ENCODE measurements at regions not wholly inside any gene's neighbourhood (a gene's known extent, or its start where the extent isn't known, plus 50 kb on each side); places are given as distances from the start of the nearest gene placed in this dataset.
"Not testable (repeated sequence)": the region's sequence is repeated elsewhere in the genome, so short reads cannot be mapped to it uniquely, and the experiment has no call there.

GRCh38 chr5:117318528-117318927 is 743.9 kb upstream of the SEMA6A start:
- DNase-seq (ENCODE audit: low spot score) = no peak

GRCh38 chr5:117315170-117315569 is 740.5 kb upstream of the SEMA6A start:
- DNase-seq (ENCODE audit: low spot score) = no peak

- not testable (repeated sequence) for DNase-seq (ENCODE audit: low spot score)
Measured at GRCh38 chr5:117304512-117305107, 730.0 kb upstream of the SEMA6A start.

- DNase-seq (ENCODE audit: low spot score) = no peak
Measured at GRCh38 chr5:117302949-117303348, 728.3 kb upstream of the SEMA6A start.

- no peak for DNase-seq (ENCODE audit: low spot score)
Measured at GRCh38 chr5:117302473-117302872, 727.9 kb upstream of the SEMA6A start.

- no peak for DNase-seq (ENCODE audit: low spot score)
Measured at GRCh38 chr5:117299936-117300328, 725.3 kb upstream of the SEMA6A start.

DNA sequence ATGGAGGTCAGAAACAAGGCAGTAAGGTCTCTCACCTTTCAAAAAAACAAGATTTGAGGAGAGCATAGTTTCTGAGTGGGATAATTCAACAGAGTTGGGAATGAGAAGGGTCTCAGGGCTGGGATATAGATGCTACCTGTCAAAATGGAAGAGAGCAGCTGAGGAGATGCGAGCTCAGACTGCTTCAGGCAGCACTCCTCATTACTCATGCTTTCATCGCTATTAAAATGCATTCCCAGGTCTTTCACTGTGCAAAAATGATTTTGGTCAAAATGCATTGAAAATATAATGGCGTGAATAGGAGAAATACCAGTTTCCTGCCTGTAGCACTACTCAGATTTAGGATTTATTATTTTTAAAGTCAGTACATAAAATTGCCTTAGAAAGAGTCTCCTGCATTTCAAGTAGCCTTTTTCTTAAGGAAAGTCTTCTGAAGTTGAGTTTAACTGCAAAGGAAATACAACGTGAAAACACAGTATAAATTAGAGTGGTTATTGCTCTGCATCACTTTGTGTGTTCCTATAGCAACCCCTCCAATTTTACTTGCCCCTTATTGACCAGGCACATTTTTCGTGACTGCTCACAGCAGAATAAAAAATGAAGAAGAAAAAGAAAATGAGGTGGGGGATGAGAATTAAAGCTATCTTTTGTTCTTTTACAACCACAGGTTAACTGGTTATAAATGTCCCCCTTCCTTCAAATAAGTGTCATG is 724.8 kb upstream of the SEMA6A start:
- no peak for DNase-seq (ENCODE audit: low spot score)

GRCh38 chr5:117296872-117297271 is 722.2 kb upstream of the SEMA6A start:
- DNase-seq (ENCODE audit: low spot score) = no peak

DNA sequence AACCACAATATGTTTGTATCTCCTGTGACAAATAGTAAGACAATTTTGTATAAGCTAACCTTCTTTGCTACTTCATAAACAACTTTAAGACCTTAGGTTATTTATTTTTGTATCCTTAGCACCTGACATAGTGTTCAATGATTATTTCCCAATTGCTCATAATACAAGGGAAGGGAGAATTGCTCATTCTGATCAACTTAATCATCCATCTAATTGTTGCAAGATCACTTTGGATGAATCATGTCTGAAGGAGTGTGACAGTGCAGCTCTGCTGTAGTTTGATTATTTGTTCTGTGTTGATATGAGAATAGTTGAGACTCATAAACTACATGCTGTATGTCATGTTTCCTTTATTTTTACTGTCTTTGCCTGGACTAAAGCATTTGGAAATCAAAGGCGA is 721.3 kb upstream of the SEMA6A start:
- no peak for DNase-seq (ENCODE audit: low spot score)

DNA sequence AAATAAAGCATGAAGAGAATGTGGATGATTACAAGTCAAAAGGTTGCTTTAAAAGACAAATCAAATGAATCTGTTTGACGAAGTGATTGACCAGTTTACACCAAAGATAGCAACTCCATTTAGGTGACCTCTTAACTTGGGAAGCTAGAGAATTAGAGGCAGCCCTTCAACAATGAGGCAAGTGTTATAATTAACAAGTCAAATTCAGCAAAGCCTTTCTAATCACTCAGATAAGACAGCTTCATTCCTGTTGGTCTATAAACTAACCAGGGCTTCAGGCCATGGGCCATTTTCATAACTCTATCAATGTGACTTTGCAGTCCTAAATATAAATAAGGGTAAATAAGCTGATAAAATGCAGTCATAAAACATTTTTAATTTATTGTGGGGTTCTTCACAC is 712.2 kb upstream of the SEMA6A start:
- no peak for DNase-seq (ENCODE audit: low spot score)

- DNase-seq (ENCODE audit: low spot score) = no peak
Measured at GRCh38 chr5:117271656-117272055, 697.0 kb upstream of the SEMA6A start.

DNA sequence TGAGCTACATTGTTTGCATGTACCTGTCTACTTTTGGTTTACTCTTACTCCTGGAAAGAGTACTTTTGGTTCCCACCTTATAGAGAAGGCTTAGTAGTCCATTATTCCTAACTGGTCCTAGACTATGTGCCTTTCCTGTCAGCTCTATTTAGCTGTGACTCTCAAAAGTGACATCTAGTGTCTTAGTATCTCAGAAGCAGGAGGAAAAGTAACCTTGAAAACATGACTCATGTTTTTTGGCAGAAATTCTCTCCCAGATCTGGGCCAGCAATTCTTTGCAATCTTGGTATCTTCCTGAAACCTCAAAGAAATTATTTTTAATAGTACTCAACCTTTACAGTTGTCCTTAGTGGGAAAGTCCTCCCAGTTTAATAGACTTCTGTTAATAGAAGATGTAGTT is 691.7 kb upstream of the SEMA6A start:
- DNase-seq (ENCODE audit: low spot score) = no peak

GRCh38 chr5:117263231-117263630 is 688.6 kb upstream of the SEMA6A start:
- DNase-seq (ENCODE audit: low spot score) = no peak

GRCh38 chr5:117262572-117263131 is 688.0 kb upstream of the SEMA6A start:
- no peak for DNase-seq (ENCODE audit: low spot score)

DNA sequence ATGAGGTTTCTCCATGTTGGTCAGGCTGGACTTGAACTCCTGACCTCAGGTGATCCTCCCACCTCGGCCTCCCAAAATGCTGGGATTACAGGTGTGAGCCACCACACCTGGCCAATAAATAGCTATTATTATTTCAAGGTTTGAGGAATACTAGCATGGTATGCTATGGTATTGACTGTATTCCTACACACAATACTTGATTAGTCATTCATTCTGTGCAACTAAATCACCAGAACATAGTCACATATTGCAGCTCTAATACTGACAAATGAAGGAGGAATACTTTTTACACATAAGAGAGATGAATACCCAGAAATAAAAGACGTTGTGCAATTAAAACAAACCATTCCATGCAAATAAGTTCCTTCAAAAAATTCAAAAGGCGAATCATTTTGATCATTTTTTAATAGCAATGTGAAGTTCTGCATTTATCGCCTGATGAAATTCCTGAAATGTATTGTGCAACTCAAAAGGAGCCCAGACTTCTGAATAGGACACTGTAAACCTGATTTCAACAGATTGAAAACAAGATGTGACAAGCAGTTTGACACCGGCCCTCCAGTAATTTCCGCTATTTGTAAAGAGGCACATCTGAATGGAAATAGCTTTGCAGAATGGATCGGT is 687.4 kb upstream of the SEMA6A start:
- DNase-seq (ENCODE audit: low spot score) = no peak

DNA sequence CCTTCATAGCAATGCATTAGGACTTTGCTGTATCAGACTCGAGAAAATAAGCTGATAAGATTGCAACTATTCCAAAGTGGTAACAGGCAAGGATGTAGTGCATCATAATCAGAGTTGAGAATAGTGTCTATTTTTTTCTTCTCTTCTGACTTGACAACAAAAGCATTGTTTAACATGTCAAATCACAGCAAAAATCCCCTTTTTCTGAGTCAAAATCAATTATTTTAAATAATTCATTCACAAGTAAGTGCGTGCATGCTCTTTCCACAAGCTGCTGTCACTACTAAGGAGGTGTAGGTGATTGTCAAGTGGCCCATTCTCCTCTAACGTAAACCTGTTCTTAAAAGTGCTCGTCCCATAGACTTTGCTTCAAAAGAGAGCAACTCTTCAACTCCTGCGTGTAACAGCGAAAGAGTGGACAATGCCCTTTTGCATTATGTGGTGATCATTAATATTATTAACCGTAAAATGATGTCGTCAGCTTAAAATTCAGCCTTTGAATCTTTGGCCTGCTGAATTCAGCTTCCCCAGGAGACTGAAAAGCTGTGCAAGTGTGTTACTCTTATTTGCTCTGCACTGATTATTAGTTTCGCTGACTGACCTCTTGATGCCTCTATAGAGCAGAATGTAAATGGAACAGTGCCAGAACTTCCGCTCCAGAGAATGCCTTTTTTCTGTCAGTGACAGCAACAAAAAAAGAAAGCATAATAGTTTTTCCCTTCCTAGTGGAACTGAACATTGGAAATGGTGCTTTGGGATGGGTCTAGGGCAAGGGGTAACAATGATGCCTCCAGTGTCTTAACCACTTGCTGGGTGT is 680.8 kb upstream of the SEMA6A start:
- DNase-seq (ENCODE audit: low spot score) = no peak

GRCh38 chr5:117252566-117252965 is 677.9 kb upstream of the SEMA6A start:
- DNase-seq (ENCODE audit: low spot score) = no peak

DNA sequence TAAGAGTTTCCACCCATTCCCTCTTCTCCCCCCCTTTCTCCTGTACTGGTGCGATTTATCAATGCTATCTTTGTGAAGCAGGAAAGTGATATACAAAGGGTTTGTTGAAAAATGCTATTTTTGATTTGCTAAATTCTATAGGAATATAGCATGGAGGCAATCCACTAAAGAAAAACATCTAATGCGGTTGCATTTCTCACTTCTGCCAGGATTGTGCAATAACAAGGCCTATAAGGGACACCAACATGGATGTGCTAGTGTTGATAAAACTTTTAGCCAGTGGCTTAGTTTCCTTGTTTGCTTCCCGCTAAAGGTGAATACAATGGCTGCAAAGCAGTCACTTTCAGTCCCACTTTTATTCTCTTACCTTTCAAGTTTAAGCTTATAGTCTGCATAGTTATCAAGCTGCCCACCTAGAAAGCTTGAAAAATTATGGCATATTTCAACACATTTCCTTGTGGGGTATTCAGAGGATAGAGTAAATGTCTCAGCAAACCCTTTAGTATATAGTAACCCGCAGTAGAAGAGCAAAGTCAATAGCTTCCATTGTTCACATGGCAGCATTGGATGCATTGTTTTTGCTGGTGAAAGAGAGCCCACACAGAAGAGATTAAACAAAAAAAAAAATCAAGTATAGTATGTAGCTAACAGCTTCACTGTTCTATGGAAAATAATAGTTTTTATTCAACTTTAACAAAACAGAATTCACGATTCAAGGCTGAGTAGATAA is 674.6 kb upstream of the SEMA6A start:
- no peak for DNase-seq (ENCODE audit: low spot score)

DNA sequence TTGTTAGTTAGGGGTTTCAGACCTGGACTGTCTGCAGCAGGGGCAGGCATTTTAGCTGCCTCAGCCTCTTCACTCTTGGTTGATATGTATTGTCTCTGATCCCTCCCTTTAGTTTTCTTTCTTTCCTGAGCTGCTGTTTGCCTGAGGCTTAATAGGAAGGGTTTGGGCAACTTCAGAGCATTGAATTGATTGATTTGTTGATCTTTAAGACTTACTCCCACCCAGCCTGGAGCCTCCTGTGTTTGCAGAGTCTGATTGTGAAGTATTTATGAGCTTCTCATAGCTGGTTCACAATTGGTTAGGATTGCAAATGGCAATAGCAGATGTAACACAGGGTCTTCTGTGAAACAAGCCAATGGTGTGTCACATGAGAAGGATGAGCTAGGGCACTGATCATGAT is 671.8 kb upstream of the SEMA6A start:
- no peak for DNase-seq (ENCODE audit: low spot score)

DNA sequence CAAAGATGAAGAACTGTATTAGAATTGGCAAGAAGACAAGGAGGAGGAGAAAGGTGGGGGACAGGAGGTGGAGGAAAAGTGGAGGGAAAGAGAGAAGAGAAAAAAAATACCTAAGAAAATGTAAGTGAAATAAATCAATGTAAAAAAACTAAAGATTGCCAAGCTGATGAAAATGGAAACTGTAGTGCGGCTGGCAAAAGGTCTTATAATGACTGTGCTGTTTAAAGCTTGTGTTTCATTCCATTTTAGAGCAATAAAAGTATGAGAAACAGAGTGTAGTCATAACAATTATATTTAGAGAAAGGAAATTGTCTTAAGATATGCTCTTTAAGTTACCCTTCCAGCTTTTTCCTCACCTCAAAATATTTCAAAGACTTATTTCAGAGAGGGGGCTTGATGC is 670.5 kb upstream of the SEMA6A start:
- no peak for DNase-seq (ENCODE audit: low spot score)

- no peak for DNase-seq (ENCODE audit: low spot score)
Measured at GRCh38 chr5:117242028-117242427, 667.4 kb upstream of the SEMA6A start.

GRCh38 chr5:117236941-117237340 is 662.3 kb upstream of the SEMA6A start:
- DNase-seq (ENCODE audit: low spot score) = no peak
